Thyroid gland (tissue), 4 donors: ENCODE measurements at regions not wholly inside any gene's neighbourhood (a gene's known extent, or its start where the extent isn't known, plus 50 kb on each side); places are given as distances from the start of the nearest gene placed in this dataset.

Source experiments
- POLR2A ChIP-seq, 2 donors: fragments of 450-650 bp; IDR thresholded peaks; one replicate each; pipeline ENCODE4 v1.6.1; 2017; ENCODE audit warnings: antibody characterized with exemption in 2 of 2, mild to moderate bottlenecking in 2 of 2, moderate library complexity in 1 of 2
- TF ChIP-seq, protein P1 (sequence below), 6 experiments: fragments of 200-600 bp in 3 of 6; fragments of 450-650 bp in 3 of 6; sonication (generic) in 3 of 6; IDR thresholded peaks; one replicate each; pipeline ENCODE4 v1.5.1; 2016 to 2019; ENCODE audit warnings: antibody characterized with exemption in 6 of 6, mild to moderate bottlenecking in 2 of 6, inconsistent platforms in 1 of 6, moderate library complexity in 1 of 6

DNA sequence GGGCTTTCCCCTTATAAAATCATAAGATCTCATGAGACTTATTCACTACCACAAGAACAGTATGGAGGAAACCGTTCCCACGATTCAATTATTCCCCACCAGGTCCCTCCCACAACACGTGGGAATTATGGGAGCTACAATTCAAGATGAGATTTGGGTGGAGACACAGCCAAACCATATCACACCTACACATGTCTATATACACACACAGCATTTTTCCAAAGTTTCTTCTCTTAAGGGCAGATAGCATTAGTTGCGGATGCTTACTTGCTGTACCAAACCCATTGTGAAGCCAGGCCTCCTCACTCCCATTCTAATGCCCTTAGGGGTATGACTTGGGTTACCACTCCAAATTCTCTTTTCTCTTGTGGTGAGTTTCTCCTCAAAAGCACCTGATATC lies 104.1 kb upstream of the RAP1B start:
- TF ChIP-seq, protein P1, sequence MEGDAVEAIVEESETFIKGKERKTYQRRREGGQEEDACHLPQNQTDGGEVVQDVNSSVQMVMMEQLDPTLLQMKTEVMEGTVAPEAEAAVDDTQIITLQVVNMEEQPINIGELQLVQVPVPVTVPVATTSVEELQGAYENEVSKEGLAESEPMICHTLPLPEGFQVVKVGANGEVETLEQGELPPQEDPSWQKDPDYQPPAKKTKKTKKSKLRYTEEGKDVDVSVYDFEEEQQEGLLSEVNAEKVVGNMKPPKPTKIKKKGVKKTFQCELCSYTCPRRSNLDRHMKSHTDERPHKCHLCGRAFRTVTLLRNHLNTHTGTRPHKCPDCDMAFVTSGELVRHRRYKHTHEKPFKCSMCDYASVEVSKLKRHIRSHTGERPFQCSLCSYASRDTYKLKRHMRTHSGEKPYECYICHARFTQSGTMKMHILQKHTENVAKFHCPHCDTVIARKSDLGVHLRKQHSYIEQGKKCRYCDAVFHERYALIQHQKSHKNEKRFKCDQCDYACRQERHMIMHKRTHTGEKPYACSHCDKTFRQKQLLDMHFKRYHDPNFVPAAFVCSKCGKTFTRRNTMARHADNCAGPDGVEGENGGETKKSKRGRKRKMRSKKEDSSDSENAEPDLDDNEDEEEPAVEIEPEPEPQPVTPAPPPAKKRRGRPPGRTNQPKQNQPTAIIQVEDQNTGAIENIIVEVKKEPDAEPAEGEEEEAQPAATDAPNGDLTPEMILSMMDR (IDR thresholded peaks at IDR 0.05): no peak
- no peak for TF ChIP-seq POLR2A (IDR thresholded peaks at IDR 0.05)
